ENCODE measurements at regions not wholly inside any gene's neighbourhood (a gene's known extent, or its start where the extent isn't known, plus 50 kb on each side); places are given as distances from the start of the nearest gene placed in this dataset.

DNA sequence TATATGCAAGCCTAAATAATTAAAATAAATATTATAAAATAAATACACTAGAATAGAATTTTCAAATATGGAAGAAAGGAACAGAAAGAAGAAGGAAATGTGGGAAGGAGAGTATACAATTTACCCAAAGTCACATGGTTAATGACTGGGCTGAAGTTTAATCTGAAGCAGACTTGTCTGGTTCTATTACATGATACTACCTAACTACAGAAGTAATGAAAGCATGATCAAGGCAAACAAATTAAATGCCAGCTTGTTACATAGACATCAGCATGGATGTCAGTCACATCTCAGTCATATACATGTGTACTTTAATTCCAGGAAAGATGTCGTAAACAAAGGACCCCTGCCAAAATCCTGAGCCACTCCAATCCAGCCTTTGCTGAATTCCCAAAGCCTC lies 1060.8 kb downstream of the CNTNAP5 start:
- DNase-seq (ENCODE audit: low spot score in 2 of 2): no peak
- Histone ChIP-seq H3K27me3 (no peaks in the 10 kb centered on the region), H3K4me3 (no peak overlapping the region), H3K4me1 (no peaks in the 10 kb centered on the region), H3K9me3 (no peaks in the 10 kb centered on the region), H3K27ac (no peak overlapping the region), H3K36me3 (no peaks in the 10 kb centered on the region)
- TF ChIP-seq, protein P1, sequence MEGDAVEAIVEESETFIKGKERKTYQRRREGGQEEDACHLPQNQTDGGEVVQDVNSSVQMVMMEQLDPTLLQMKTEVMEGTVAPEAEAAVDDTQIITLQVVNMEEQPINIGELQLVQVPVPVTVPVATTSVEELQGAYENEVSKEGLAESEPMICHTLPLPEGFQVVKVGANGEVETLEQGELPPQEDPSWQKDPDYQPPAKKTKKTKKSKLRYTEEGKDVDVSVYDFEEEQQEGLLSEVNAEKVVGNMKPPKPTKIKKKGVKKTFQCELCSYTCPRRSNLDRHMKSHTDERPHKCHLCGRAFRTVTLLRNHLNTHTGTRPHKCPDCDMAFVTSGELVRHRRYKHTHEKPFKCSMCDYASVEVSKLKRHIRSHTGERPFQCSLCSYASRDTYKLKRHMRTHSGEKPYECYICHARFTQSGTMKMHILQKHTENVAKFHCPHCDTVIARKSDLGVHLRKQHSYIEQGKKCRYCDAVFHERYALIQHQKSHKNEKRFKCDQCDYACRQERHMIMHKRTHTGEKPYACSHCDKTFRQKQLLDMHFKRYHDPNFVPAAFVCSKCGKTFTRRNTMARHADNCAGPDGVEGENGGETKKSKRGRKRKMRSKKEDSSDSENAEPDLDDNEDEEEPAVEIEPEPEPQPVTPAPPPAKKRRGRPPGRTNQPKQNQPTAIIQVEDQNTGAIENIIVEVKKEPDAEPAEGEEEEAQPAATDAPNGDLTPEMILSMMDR (IDR thresholded peaks at IDR 0.05): no peak
- TF ChIP-seq POLR2AphosphoS5 (IDR thresholded peaks at IDR 0.05): no peak
- no peak for TF ChIP-seq POLR2A (IDR thresholded peaks at IDR 0.05)
- intact Hi-C loops (cut with DNase I; ENCODE audit: low total_unique reads): no loop called here

DNA sequence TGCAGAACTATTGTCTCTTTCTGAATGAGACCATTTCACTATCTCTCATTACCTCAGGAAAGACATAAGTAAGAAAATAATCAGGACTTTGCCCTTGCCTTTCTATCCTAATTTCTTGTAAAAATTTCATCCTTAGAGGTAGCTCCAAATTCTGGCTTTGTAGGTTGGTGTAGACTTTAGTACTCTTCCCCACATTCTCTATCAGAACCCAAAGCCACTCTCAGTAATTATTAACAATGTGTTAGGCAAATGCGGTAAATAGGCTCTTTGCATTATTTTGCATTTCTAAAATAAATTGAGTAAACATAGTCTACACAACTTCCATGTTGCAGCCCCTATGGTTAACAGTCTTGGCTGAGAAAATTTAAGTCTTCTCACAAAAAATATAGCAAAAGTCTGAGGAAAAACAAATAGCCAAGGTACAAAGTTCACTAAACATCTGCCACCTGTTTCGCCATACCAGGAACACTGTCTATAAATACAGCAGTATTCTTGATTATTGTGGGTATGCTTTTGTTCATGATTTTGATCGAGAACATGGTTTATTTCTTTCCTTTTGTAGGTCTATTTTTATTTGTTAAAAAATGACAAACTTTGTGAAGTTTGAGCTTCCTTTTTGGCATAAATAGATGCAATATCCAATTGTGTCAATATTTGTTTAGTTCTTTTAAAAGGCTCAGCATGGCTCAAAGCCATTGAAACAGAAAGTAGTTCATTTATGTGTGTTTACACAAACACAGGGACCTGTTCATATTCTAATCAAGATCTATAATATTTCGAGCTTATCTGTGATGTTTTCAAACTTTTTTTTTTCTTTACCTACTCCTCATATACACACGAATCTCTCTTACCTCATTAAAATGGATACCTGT lies 1061.5 kb downstream of the CNTNAP5 start:
- Histone ChIP-seq H3K4me1 (no peaks in the 10 kb centered on the region), H3K36me3 (no peaks in the 10 kb centered on the region), H3K27me3 (no peaks in the 10 kb centered on the region), H3K27ac (no peak overlapping the region), H3K9me3 (no peaks in the 10 kb centered on the region), H3K4me3 (no peak overlapping the region)
- no peak for DNase-seq (ENCODE audit: low spot score in 2 of 2)
- intact Hi-C loops (cut with DNase I; ENCODE audit: low total_unique reads): no loop called here
- TF ChIP-seq, protein P1 (IDR thresholded peaks at IDR 0.05): no peak
- no peak for TF ChIP-seq POLR2AphosphoS5 (IDR thresholded peaks at IDR 0.05)
- TF ChIP-seq POLR2A (IDR thresholded peaks at IDR 0.05): no peak

DNA sequence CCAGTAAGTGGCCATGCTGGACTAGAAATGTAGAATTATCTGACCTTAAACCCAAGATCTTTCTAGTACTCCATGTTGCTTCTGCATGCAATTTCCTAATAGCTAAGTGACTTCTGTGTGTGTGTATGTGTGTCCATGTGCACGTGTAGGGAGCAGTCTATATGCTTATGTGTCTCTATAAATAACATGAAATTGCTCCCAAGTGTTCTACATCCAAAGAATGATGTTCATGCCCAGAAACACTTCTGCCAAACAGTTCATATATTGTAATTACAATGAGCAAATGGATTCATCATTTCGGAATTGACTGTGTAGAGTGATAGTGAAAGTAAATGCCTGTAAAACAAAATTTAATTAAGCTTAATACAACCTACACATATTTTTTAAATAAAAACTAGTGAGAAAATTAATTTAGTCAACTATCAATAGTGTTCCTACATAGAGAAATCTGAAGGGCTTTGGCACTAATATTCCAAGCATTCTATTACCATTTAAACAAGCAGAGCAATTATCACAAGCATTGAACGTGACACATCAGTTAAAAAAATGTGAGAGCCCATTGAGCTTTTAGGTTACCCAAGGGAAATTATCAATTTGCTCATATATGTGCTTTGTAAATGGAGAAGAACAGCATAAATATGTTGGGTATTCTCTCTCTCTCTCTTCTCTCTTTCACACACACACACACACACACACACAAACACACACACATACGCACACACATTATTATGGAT lies 1067.4 kb downstream of the CNTNAP5 start:
- Histone ChIP-seq H3K27ac (no peak overlapping the region), H3K4me1 (no peaks in the 10 kb centered on the region), H3K9me3 (no peaks in the 10 kb centered on the region), H3K36me3 (no peaks in the 10 kb centered on the region), H3K4me3 (no peak overlapping the region), H3K27me3 (no peaks in the 10 kb centered on the region)
- no peak for DNase-seq (ENCODE audit: low spot score in 2 of 2)
- intact Hi-C loops (cut with DNase I; ENCODE audit: low total_unique reads): no loop called here
- TF ChIP-seq, protein P1 (IDR thresholded peaks at IDR 0.05): no peak

DNA sequence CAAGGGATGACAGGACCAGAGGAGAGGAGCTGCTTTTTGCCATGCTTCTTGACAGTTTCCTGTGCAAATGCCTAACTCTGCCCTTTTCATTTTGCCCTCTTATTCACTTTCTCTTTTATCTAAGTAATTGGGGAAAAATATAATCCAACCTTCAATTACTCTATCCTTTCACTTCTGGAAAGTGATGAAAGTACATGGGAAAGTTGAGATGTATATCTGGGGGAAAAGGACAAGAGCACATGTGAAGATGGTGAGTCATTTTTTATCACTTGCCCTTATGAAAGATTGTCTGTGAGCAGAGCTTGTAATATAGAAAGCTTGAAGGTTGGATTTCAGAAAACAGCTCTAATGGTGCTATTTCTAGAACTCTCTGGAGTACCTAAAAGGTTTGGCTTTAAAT lies 1070.7 kb downstream of the CNTNAP5 start:
- Histone ChIP-seq H3K27ac (no peak overlapping the region), H3K36me3 (no peaks in the 10 kb centered on the region), H3K9me3 (no peaks in the 10 kb centered on the region), H3K27me3 (no peaks in the 10 kb centered on the region), H3K4me1 (no peaks in the 10 kb centered on the region), H3K4me3 (no peak overlapping the region)
- TF ChIP-seq POLR2A (IDR thresholded peaks at IDR 0.05): no peak
- TF ChIP-seq, protein P1 (IDR thresholded peaks at IDR 0.05): no peak
- TF ChIP-seq POLR2AphosphoS5 (IDR thresholded peaks at IDR 0.05): no peak
- DNase-seq (ENCODE audit: low spot score in 2 of 2): no peak
- intact Hi-C loops (cut with DNase I; ENCODE audit: low total_unique reads): no loop called here

DNA sequence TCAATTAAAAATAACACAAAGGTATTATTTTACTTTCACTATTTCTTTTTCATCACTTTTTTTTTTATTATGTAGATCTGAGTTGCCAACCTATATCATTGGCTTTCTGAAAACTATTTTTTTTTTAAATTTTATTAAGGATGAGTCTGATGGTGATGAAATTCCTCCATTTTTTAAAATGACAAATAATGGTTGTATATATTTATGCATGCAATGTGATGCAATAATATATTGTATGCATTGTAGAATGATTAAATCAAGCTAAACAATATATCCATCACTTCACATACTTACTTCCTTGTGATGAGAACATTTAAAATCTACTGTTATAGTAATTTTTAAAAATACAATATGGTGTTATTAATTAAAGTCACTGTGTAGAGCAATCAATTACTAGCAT lies 1081.6 kb downstream of the CNTNAP5 start:
- intact Hi-C loops (cut with DNase I; ENCODE audit: low total_unique reads): no loop called here
- Histone ChIP-seq H3K9me3 (no peaks in the 10 kb centered on the region), H3K27me3 (no peaks in the 10 kb centered on the region), H3K27ac (no peak overlapping the region), H3K36me3 (no peaks in the 10 kb centered on the region), H3K4me1 (no peaks in the 10 kb centered on the region), H3K4me3 (no peak overlapping the region)
- TF ChIP-seq POLR2AphosphoS5 (IDR thresholded peaks at IDR 0.05) (no peak), POLR2A (IDR thresholded peaks at IDR 0.05) (no peak)
- TF ChIP-seq, protein P1 (IDR thresholded peaks at IDR 0.05): no peak
- no peak for DNase-seq (ENCODE audit: low spot score in 2 of 2)
